C4-2B (cell line): ENCODE measurements at regions not wholly inside any gene's neighbourhood (a gene's known extent, or its start where the extent isn't known, plus 50 kb on each side); places are given as distances from the start of the nearest gene placed in this dataset.
"Not testable (repeated sequence)": the region's sequence is repeated elsewhere in the genome, so short reads cannot be mapped to it uniquely, and the experiment has no call there.

Source experiments
- H3K27ac ChIP-seq: fragments of 450-650 bp; 2 replicates; pipeline ENCODE4 v1.5.1; 2017
- ZFX ChIP-seq: fragments of 450-650 bp; IDR thresholded peaks from 2 replicates; pipeline ENCODE4 v1.6.1; 2017
- TF ChIP-seq, protein P1 (sequence below): fragments of 450-650 bp; conservative IDR thresholded peaks from 2 replicates; pipeline ENCODE4 v1.5.1; 2017; ENCODE audit warnings: mild to moderate bottlenecking

- no peak for TF ChIP-seq ZFX
- TF ChIP-seq, protein P1, sequence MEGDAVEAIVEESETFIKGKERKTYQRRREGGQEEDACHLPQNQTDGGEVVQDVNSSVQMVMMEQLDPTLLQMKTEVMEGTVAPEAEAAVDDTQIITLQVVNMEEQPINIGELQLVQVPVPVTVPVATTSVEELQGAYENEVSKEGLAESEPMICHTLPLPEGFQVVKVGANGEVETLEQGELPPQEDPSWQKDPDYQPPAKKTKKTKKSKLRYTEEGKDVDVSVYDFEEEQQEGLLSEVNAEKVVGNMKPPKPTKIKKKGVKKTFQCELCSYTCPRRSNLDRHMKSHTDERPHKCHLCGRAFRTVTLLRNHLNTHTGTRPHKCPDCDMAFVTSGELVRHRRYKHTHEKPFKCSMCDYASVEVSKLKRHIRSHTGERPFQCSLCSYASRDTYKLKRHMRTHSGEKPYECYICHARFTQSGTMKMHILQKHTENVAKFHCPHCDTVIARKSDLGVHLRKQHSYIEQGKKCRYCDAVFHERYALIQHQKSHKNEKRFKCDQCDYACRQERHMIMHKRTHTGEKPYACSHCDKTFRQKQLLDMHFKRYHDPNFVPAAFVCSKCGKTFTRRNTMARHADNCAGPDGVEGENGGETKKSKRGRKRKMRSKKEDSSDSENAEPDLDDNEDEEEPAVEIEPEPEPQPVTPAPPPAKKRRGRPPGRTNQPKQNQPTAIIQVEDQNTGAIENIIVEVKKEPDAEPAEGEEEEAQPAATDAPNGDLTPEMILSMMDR, result no peak
- no peak overlapping the region for H3K27ac ChIP-seq
Observed at GRCh38 chr21:22154579-22155274, 1156.5 kb downstream of the NCAM2 start.

DNA sequence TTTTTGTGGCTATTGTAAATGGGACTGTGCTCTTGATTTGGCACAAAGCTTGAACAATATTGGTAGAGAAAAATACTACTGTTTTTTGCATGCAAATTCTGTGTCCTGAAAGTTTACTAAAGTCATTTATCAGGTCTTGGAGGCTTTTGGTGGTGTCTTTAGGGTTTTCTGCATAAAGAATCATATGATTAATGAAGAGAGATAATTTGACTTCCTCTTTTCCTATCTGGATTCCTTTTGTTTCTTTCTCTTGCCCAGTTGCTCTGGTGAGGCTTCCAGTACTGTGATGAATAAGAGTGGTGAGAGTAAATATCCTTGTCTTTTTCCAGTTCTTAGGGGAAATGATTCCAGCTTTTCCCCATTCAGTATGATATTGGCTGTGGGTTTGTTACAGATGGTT is 1166.7 kb downstream of the NCAM2 start:
- TF ChIP-seq, protein P1, result no peak
- no peak for TF ChIP-seq ZFX
- no peak overlapping the region for H3K27ac ChIP-seq

- TF ChIP-seq ZFX, result no peak
- TF ChIP-seq, protein P1, result no peak
- no peak overlapping the region for H3K27ac ChIP-seq
Observed at GRCh38 chr21:22174746-22175145, 1176.5 kb downstream of the NCAM2 start.

DNA sequence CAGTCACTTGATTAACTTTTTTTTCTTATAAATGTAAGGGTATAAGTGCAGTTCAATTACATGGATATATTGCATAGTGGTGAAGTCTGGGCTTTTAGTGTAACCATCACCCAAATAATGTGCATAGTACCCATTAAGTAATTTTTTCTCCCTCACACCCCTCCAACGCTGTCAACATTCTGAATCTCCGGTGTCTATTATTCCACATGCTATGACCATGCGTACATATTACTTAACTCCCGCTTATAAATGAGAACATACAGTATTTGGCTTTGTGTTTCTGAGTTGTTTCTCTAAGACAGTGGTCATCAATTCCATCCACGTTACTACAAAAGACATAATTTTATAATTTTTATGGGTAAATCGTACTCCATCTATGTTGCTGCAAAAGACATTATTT is 1191.1 kb downstream of the NCAM2 start:
- TF ChIP-seq ZFX, result no peak
- TF ChIP-seq, protein P1, result no peak
- no peak overlapping the region for H3K27ac ChIP-seq

DNA sequence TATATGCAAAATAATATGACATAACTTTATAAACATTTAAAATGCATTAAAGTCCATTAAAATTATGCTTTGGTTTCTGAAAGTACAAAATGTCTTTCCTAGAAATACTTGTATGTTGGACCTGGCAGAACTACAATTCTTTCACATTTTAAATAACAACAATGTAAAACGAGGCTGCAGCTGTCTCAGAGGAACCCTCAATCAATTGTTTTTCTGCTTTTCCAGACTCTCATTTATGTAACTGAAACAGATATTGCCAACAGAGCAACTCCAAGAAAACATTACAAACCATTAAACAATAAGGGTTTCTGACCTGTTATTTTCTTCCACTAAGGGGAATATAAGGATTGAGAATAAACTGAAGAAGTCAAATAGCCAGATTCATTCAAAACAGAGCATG is 1193.4 kb downstream of the NCAM2 start:
- no peak for TF ChIP-seq ZFX
- TF ChIP-seq, protein P1, result no peak
- H3K27ac ChIP-seq, result no peak overlapping the region

DNA sequence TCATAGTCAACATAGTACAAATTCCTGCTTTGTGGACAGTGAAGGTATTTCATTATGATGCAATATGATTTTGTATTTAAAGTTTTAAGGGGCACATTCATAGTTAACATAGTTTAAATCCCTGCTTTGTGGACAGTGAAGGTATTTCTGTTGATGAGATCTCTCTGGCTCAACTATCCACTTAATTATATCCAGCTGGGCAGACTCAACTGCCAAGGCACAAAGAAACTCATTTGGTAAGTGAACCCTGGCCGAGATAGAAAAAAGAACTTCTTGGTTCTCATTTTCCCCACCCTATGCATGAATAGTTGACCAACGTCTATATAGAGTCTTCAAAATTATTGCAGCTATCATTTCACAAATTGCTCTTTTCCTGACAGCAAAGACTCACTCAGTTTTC is 1194.6 kb downstream of the NCAM2 start:
- TF ChIP-seq ZFX, result no peak
- no peak overlapping the region for H3K27ac ChIP-seq

GRCh38 chr21:22194986-22195385 is 1196.8 kb downstream of the NCAM2 start:
- H3K27ac ChIP-seq, result not testable (repeated sequence)

DNA sequence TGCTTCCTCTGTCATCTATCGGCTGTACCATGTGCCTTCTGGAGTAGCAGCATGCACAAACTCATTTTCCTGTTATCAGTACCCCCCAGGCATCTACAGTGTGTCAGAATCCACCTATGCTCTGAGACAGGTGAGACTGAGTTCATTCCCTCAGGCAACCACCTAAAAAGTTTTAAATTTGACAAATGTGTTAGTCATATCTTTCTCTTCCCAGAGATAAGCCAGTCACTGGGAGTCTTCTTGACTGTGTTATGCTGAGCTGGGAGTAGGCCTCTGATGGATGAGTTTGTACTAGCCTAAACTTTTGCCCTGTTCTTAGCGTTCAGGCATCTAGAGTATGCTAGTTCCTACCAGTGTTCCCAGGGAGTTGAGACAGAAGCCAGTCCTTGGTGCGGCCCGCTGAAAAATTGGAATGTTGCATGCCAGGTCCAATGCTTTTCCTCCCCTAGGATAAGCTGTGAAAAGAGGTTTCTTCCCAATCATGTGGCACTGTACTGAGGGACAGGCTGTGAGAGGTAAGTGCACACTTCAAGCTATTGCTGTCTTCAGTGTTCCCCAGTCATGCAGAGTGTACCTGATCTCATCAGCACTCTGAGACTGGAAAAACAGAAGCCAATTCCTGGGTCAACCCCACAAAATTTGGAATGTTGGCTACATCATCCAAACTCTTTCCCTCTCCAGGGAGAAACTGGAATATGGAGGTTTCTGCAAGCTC is 1202.3 kb downstream of the NCAM2 start:
- TF ChIP-seq, protein P1, result no peak
- TF ChIP-seq ZFX, result no peak

More for the DNA sequence above, 1202.3 kb downstream of the NCAM2 start:
- no peak overlapping the region for H3K27ac ChIP-seq
